H9 (cell line): ENCODE measurements at regions not wholly inside any gene's neighbourhood (a gene's known extent, or its start where the extent isn't known, plus 50 kb on each side); places are given as distances from the start of the nearest gene placed in this dataset.
A peak's percentile ranks its signal among the peaks of the same experiment; 100 is the strongest.

Experiments used
- DNase-seq: peaks from one replicate; pipeline ENCODE4 v3.0.0-alpha.2; 2017
- H2AFZ ChIP-seq: one replicate; pipeline ENCODE4 v1.6.1; 2013; ENCODE audit warnings: mild to moderate bottlenecking, low read length, control low read depth, moderate library complexity
- H2AK5ac ChIP-seq: 2 replicates; pipeline ENCODE4 v1.6.1; 2013; ENCODE audit warnings: low read length, control low read depth, mixed read lengths; ENCODE audit not compliant: insufficient read length
- H2BK120ac ChIP-seq: one replicate; pipeline ENCODE4 v1.6.1; 2013; ENCODE audit warnings: low read depth, mild to moderate bottlenecking, low read length, control low read depth, inconsistent platforms; ENCODE audit not compliant: poor library complexity, severe bottlenecking
- H2BK12ac ChIP-seq: 2 replicates; pipeline ENCODE4 v1.6.1; 2013; ENCODE audit warnings: low read length, control low read depth, mixed read lengths, low read depth; ENCODE audit not compliant: insufficient read length
- H2BK15ac ChIP-seq: 2 replicates; pipeline ENCODE4 v1.6.1; 2013; ENCODE audit warnings: low read depth, low read length, control low read depth
- H2BK20ac ChIP-seq: one replicate; pipeline ENCODE4 v1.6.1; 2013; ENCODE audit warnings: low read depth, mild to moderate bottlenecking, low read length, control low read depth, inconsistent platforms; ENCODE audit not compliant: poor library complexity, severe bottlenecking
- H2BK5ac ChIP-seq: 2 replicates; pipeline ENCODE4 v1.6.1; 2013; ENCODE audit warnings: low read length, control low read depth, mixed read lengths; ENCODE audit not compliant: insufficient read length
- H3K14ac ChIP-seq: 2 replicates; pipeline ENCODE4 v1.6.1; 2013; ENCODE audit warnings: low read length, control low read depth; ENCODE audit not compliant: insufficient read depth
- H3K18ac ChIP-seq: 2 replicates; pipeline ENCODE4 v1.6.1; 2013; ENCODE audit warnings: low read depth, mild to moderate bottlenecking, mixed read lengths, low read length, control low read depth; ENCODE audit not compliant: insufficient read length
- H3K23ac ChIP-seq: 2 replicates; pipeline ENCODE4 v1.6.1; 2013; ENCODE audit warnings: low read length, control low read depth, mixed read lengths, low read depth; ENCODE audit not compliant: insufficient read length
- H3K23me2 ChIP-seq: 2 replicates; pipeline ENCODE4 v1.6.1; 2013; ENCODE audit warnings: low read depth, mild to moderate bottlenecking, mixed read lengths, low read length, control low read depth; ENCODE audit not compliant: insufficient read length, poor library complexity, severe bottlenecking
- H3K27ac ChIP-seq: 2 replicates; pipeline ENCODE4 v1.5.1; 2013; ENCODE audit warnings: low read length, control low read depth, mixed read lengths, low read depth; ENCODE audit not compliant: insufficient read length
- H3K27me3 ChIP-seq: 2 replicates; pipeline ENCODE4 v1.6.1; 2013; ENCODE audit warnings: low read length, control low read depth, inconsistent platforms; ENCODE audit not compliant: insufficient read depth
- H3K4ac ChIP-seq: 2 replicates; pipeline ENCODE4 v1.6.1; 2013; ENCODE audit warnings: low read depth, mild to moderate bottlenecking, control low read depth, inconsistent platforms, low read length, moderate library complexity
- H3K4me1 ChIP-seq: 2 replicates; pipeline ENCODE4 v1.6.1; 2013; ENCODE audit warnings: low read length, control low read depth, inconsistent platforms; ENCODE audit not compliant: insufficient read depth
- H3K4me2 ChIP-seq: 2 replicates; pipeline ENCODE4 v1.6.1; 2013; ENCODE audit warnings: low read length, control low read depth, mixed read lengths; ENCODE audit not compliant: insufficient read length, insufficient read depth
- H3K56ac ChIP-seq: 2 replicates; pipeline ENCODE4 v1.6.1; 2013; ENCODE audit warnings: low read depth, mild to moderate bottlenecking, mixed read lengths, low read length, control low read depth; ENCODE audit not compliant: insufficient read length
- H3K79me1 ChIP-seq: 2 replicates; pipeline ENCODE4 v1.6.1; 2013; ENCODE audit warnings: low read depth, mild to moderate bottlenecking, moderate library complexity, low read length, control low read depth, inconsistent platforms; ENCODE audit not compliant: insufficient read depth, poor library complexity, severe bottlenecking
- H3K79me2 ChIP-seq: 2 replicates; pipeline ENCODE4 v1.6.1; 2013; ENCODE audit warnings: low read length, control low read depth, inconsistent platforms; ENCODE audit not compliant: insufficient read depth
- H3K9ac ChIP-seq: 2 replicates; pipeline ENCODE4 v1.6.1; 2013; ENCODE audit warnings: low read length, control low read depth, mixed read lengths; ENCODE audit not compliant: insufficient read length; ENCODE audit errors: extremely low read depth
- H3K9me3 ChIP-seq: one replicate; pipeline ENCODE4 v1.6.1; 2013; ENCODE audit warnings: low read depth, low read length, inconsistent platforms; ENCODE audit not compliant: control insufficient read depth
- H3T11ph ChIP-seq: one replicate; pipeline ENCODE4 v1.6.1; 2013; ENCODE audit warnings: mild to moderate bottlenecking, low read length, control low read depth, inconsistent platforms
- H4K20me1 ChIP-seq: one replicate; pipeline ENCODE4 v1.6.1; 2013; ENCODE audit not compliant: control insufficient read depth, insufficient read length, insufficient read depth
- H4K5ac ChIP-seq: 2 replicates; pipeline ENCODE4 v1.6.1; 2013; ENCODE audit warnings: low read depth, mild to moderate bottlenecking, mixed read lengths, low read length, control low read depth; ENCODE audit not compliant: insufficient read length
- H4K8ac ChIP-seq: replicated peaks from 2 replicates; pipeline ENCODE4 v1.6.1; 2013; ENCODE audit warnings: low read length, control low read depth, mixed read lengths, low read depth; ENCODE audit not compliant: insufficient read length
- H4K91ac ChIP-seq: 2 replicates; pipeline ENCODE4 v1.6.1; 2013; ENCODE audit warnings: low read depth, mild to moderate bottlenecking, moderate library complexity, mixed read lengths, low read length, control low read depth; ENCODE audit not compliant: insufficient read length
- H3K27ac Mint-ChIP-seq, 3 experiments: 2 replicates in 2 of 3; 3 replicates in 1 of 3; pipeline ENCODE4 v1.8.0; 2020 to 2021; ENCODE audit warnings: mixed read lengths in 3 of 3, mild to moderate bottlenecking in 1 of 3, moderate library complexity in 1 of 3
- H3K27me3 Mint-ChIP-seq: 2 replicates; pipeline ENCODE4 v1.8.0; 2021; ENCODE audit warnings: low read depth, mild to moderate bottlenecking, moderate library complexity, mixed read lengths
- H3K36me3 Mint-ChIP-seq, 3 experiments: 2 replicates in 2 of 3; 3 replicates in 1 of 3; pipeline ENCODE4 v1.8.0; 2020 to 2021; ENCODE audit warnings: low read depth in 3 of 3, mixed read lengths in 3 of 3; ENCODE audit not compliant: insufficient read depth in 1 of 3
- H3K4me1 Mint-ChIP-seq, 2 experiments: 2 replicates each; pipeline ENCODE4 v1.8.0; 2020; ENCODE audit warnings: mixed read lengths in 2 of 2
- H3K4me3 Mint-ChIP-seq, 2 experiments: 2 replicates in 1 of 2; 3 replicates in 1 of 2; pipeline ENCODE4 v1.8.0; 2020 to 2021; ENCODE audit warnings: mild to moderate bottlenecking in 2 of 2, mixed read lengths in 2 of 2, moderate library complexity in 1 of 2
- H3K9me3 Mint-ChIP-seq, 2 experiments: 2 replicates in 1 of 2; 3 replicates in 1 of 2; pipeline ENCODE4 v1.8.0; 2020; ENCODE audit warnings: mild to moderate bottlenecking in 2 of 2, mixed read lengths in 2 of 2, moderate library complexity in 1 of 2
- CTCF ChIP-seq: fragments of 200-600 bp; sonication (generic); conservative IDR thresholded peaks from 3 replicates; pipeline ENCODE4 v1.8.0; 2021; ENCODE audit warnings: antibody characterized with exemption, mild to moderate bottlenecking
- WGBS: extraction: QIAGEN DNeasy Blood & Tissue Kit; methylation state at CpG from one replicate; pipeline ENCODE4 v1.1.7; 2013; ENCODE audit warnings: missing lambda C conversion rate, low lambda C conversion rate, mixed read lengths; ENCODE audit not compliant: insufficient read length; ENCODE audit errors: extremely low coverage; 5-methylcytosine and 5-hydroxymethylcytosine counted together

GRCh38 chr6:97882755-97883154, 599.7 kb upstream of the MMS22L start:
- Histone ChIP-seq H3K79me1 (no peaks in the 10 kb centered on the region), H4K5ac (no peak overlapping the region), H4K8ac (no peak overlapping the region), H3K27ac (no peak overlapping the region), H3K4me1 (peaks cover 3% of the 10 kb centered on the region; the same call in 1 of the 2 replicates), H2BK120ac (no peak overlapping the region), H3K9ac (no peak overlapping the region), H3K4ac (no peak overlapping the region), H4K20me1 (no peaks in the 10 kb centered on the region), H3K9me3 (no peaks in the 10 kb centered on the region), H2AK5ac (no peak overlapping the region), H3T11ph (no peak overlapping the region), H2BK5ac (no peak overlapping the region), H2AFZ (no peak overlapping the region), H2BK15ac (no peak overlapping the region), H3K27me3 (no peaks in the 10 kb centered on the region), H3K23ac (no peak overlapping the region), H3K14ac (no peak overlapping the region), H3K4me2 (no peak overlapping the region), H3K23me2 (no peaks in the 10 kb centered on the region), H3K18ac (no peak overlapping the region), H2BK20ac (no peak overlapping the region), H4K91ac (no peak overlapping the region), H2BK12ac (no peak overlapping the region), H3K56ac (no peak overlapping the region), H3K79me2 (no peaks in the 10 kb centered on the region)
- H3K4me3 Mint-ChIP-seq, result no peak overlapping the region
- peaks cover 21 to 26% of the 10 kb centered on the region in 2 experiments for H3K4me1 Mint-ChIP-seq
- no peaks in the 10 kb centered on the region for H3K36me3 Mint-ChIP-seq
- no peaks in the 10 kb centered on the region for H3K27me3 Mint-ChIP-seq
- no peak for TF ChIP-seq CTCF
- WGBS, result no CpG with 5 or more reads among the region's 3 CpGs
- H3K27ac Mint-ChIP-seq, result peak overlapping the region in 2 of 3 experiments; percentile 46 to 57; a peak in 3 of 7 replicates
- no peak for DNase-seq
- H3K9me3 Mint-ChIP-seq, result no peaks in the 10 kb centered on the region
